ENCODE measurements at regions not wholly inside any gene's neighbourhood (a gene's known extent, or its start where the extent isn't known, plus 50 kb on each side); places are given as distances from the start of the nearest gene placed in this dataset.

GRCh38 chr7:69318794-69319193 lies 279.5 kb upstream of the AUTS2 start:
- TF ChIP-seq CTCF (IDR thresholded peaks at IDR 0.05) (no peak), POLR2A (IDR thresholded peaks at IDR 0.05) (no peak)
